ENCODE measurements at regions not wholly inside any gene's neighbourhood (a gene's known extent, or its start where the extent isn't known, plus 50 kb on each side); places are given as distances from the start of the nearest gene placed in this dataset.

DNA sequence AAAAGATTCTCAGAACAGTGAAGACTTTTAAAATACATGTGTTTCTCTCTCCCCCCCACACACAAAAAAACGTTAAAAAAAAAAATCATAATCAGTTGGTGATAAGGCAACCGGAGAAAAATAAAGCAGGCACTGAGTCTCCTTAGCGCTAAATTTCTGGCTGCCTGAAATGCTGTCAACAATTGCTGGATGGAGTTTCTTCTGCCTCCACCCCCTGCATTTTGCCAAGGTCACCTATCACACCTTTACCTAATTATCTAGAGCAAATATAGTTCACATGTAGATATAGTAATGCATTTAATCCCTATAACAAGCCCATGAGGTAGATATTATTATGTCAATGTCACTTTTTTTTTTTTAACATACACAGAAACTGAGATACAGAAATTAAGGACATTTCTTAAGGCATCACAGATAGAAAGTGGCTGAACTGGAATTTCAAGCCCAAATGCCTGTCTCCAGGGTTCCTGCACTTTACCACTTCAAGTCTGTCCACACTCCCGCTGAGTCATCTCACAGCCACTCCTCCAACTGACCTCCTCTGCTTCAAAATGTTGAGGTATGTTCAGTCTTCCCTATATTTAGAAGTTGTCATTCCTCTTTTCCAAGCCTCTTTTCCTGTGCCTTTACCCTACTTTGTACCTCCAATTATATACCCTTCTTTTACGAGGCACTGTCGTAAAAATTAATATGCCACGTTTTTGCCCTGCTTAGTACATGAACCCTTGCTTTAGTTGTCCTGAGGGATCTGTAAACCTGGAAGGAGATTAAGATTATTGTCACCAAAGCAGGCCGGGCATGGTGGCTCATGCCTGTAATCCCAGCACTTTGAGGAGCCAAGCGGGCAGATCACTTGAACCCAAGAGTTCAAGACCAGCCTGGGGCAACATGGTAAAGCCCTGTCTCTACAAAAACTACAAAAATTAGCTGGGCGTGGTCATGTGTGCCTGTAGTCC lies 72.8 kb upstream of the MPP7 start:
- H3K4me1 ChIP-seq (ENCODE audit: control insufficient read depth, low read depth, low read length): peaks cover 3% of the 10 kb centered on the region
- H3K27me3 ChIP-seq (ENCODE audit: control insufficient read depth, insufficient read depth, low read length): no peaks in the 10 kb centered on the region
- H3K4me3 ChIP-seq (ENCODE audit: low read length): no peak overlapping the region
- H3K27ac ChIP-seq (ENCODE audit: low read length): no peak overlapping the region
- H3K9me3 ChIP-seq (ENCODE audit: control insufficient read depth, low read depth, low read length): no peaks in the 10 kb centered on the region
- no peaks in the 10 kb centered on the region for H3K36me3 ChIP-seq (ENCODE audit: control insufficient read depth, low read depth, low read length)
- H3K9ac ChIP-seq (ENCODE audit: low read length): no peak overlapping the region

- Histone ChIP-seq H3K27ac (ENCODE audit: low read length) (no peak overlapping the region), H3K9me3 (ENCODE audit: control insufficient read depth, low read depth, low read length) (no peaks in the 10 kb centered on the region), H3K4me3 (ENCODE audit: low read length) (no peak overlapping the region), H3K4me1 (ENCODE audit: control insufficient read depth, low read depth, low read length) (peaks cover 3% of the 10 kb centered on the region), H3K9ac (ENCODE audit: low read length) (no peak overlapping the region), H3K27me3 (ENCODE audit: control insufficient read depth, insufficient read depth, low read length) (no peaks in the 10 kb centered on the region), H3K36me3 (ENCODE audit: control insufficient read depth, low read depth, low read length) (no peaks in the 10 kb centered on the region)
These were observed 76.2 kb upstream of the MPP7 start for GRCh38 chr10:28378986-28379585.

DNA sequence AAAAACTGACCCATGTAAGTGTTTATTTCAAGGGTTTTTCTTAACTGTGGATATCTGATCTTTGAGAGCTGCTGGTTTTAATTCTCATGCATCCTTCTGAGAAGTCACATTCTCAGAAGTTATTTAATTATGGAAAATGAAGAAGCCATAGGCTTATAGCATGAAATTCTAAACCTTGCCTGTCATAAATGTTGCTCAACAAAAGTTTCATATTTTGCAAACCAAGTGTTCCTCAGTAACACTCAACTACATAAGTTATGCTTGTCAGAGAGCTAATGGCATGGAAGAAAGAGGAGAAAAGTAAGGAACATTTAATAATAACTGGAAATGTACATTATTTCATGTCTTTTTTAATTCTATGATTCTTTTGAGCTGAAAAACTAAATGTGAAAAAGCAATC lies 78.6 kb upstream of the MPP7 start:
- H3K9me3 ChIP-seq (ENCODE audit: control insufficient read depth, low read depth, low read length): no peaks in the 10 kb centered on the region
- no peaks in the 10 kb centered on the region for H3K36me3 ChIP-seq (ENCODE audit: control insufficient read depth, low read depth, low read length)
- no peak overlapping the region for H3K9ac ChIP-seq (ENCODE audit: low read length)
- no peak overlapping the region for H3K4me3 ChIP-seq (ENCODE audit: low read length)
- H3K27ac ChIP-seq (ENCODE audit: low read length): no peak overlapping the region
- H3K4me1 ChIP-seq (ENCODE audit: control insufficient read depth, low read depth, low read length): no peaks in the 10 kb centered on the region
- H3K27me3 ChIP-seq (ENCODE audit: control insufficient read depth, insufficient read depth, low read length): no peaks in the 10 kb centered on the region

DNA sequence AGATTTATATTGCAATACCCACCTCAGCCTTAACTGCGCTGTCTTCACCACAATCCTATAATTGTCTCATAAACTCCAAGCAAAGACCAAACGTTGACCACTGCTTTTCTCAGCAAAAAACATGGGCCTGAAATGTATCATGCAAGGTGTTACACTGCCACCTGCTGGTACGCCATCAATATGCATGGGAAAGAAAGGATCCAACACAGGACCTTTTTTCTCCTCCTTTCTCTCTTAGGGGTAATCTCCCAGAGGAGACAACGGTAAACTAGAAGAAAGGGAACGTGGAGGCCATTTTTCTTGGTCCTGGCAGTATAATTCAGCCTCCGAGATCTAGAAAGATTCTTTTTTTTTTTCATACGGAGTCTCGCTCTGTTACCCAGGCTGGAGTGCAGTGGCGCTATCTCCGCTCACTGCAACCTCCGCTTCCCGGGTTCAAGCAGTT lies 79.1 kb upstream of the MPP7 start:
- H3K27me3 ChIP-seq (ENCODE audit: control insufficient read depth, insufficient read depth, low read length): no peaks in the 10 kb centered on the region
- no peak overlapping the region for H3K9ac ChIP-seq (ENCODE audit: low read length)
- H3K36me3 ChIP-seq (ENCODE audit: control insufficient read depth, low read depth, low read length): no peaks in the 10 kb centered on the region
- H3K27ac ChIP-seq (ENCODE audit: low read length): no peak overlapping the region
- no peak overlapping the region for H3K4me3 ChIP-seq (ENCODE audit: low read length)
- no peaks in the 10 kb centered on the region for H3K9me3 ChIP-seq (ENCODE audit: control insufficient read depth, low read depth, low read length)
- H3K4me1 ChIP-seq (ENCODE audit: control insufficient read depth, low read depth, low read length): no peaks in the 10 kb centered on the region

- Histone ChIP-seq H3K4me1 (ENCODE audit: control insufficient read depth, low read depth, low read length) (no peaks in the 10 kb centered on the region), H3K27ac (ENCODE audit: low read length) (no peak overlapping the region), H3K36me3 (ENCODE audit: control insufficient read depth, low read depth, low read length) (no peaks in the 10 kb centered on the region), H3K4me3 (ENCODE audit: low read length) (no peak overlapping the region), H3K9ac (ENCODE audit: low read length) (no peak overlapping the region), H3K9me3 (ENCODE audit: control insufficient read depth, low read depth, low read length) (no peaks in the 10 kb centered on the region), H3K27me3 (ENCODE audit: control insufficient read depth, insufficient read depth, low read length) (no peaks in the 10 kb centered on the region)
These were observed 79.8 kb upstream of the MPP7 start for GRCh38 chr10:28382525-28383269.

GRCh38 chr10:28384557-28384956 lies 81.7 kb upstream of the MPP7 start:
- H3K36me3 ChIP-seq (ENCODE audit: control insufficient read depth, low read depth, low read length): no peaks in the 10 kb centered on the region
- H3K27me3 ChIP-seq (ENCODE audit: control insufficient read depth, insufficient read depth, low read length): no peaks in the 10 kb centered on the region
- no peak overlapping the region for H3K27ac ChIP-seq (ENCODE audit: low read length)
- no peaks in the 10 kb centered on the region for H3K4me1 ChIP-seq (ENCODE audit: control insufficient read depth, low read depth, low read length)
- no peak overlapping the region for H3K9ac ChIP-seq (ENCODE audit: low read length)
- H3K4me3 ChIP-seq (ENCODE audit: low read length): no peak overlapping the region
- no peaks in the 10 kb centered on the region for H3K9me3 ChIP-seq (ENCODE audit: control insufficient read depth, low read depth, low read length)

- H3K9ac ChIP-seq (ENCODE audit: low read length): no peak overlapping the region
- H3K36me3 ChIP-seq (ENCODE audit: control insufficient read depth, low read depth, low read length): no peaks in the 10 kb centered on the region
- H3K27ac ChIP-seq (ENCODE audit: low read length): no peak overlapping the region
- no peak overlapping the region for H3K4me3 ChIP-seq (ENCODE audit: low read length)
- H3K27me3 ChIP-seq (ENCODE audit: control insufficient read depth, insufficient read depth, low read length): no peaks in the 10 kb centered on the region
- H3K9me3 ChIP-seq (ENCODE audit: control insufficient read depth, low read depth, low read length): no peaks in the 10 kb centered on the region
- H3K4me1 ChIP-seq (ENCODE audit: control insufficient read depth, low read depth, low read length): no peaks in the 10 kb centered on the region
These were observed 83.1 kb upstream of the MPP7 start for GRCh38 chr10:28385748-28386502.

GRCh38 chr10:28386503-28386868 lies 83.6 kb upstream of the MPP7 start:
- Histone ChIP-seq H3K27ac (ENCODE audit: low read length) (no peak overlapping the region), H3K36me3 (ENCODE audit: control insufficient read depth, low read depth, low read length) (no peaks in the 10 kb centered on the region), H3K4me1 (ENCODE audit: control insufficient read depth, low read depth, low read length) (no peaks in the 10 kb centered on the region), H3K4me3 (ENCODE audit: low read length) (no peak overlapping the region), H3K27me3 (ENCODE audit: control insufficient read depth, insufficient read depth, low read length) (no peaks in the 10 kb centered on the region), H3K9ac (ENCODE audit: low read length) (no peak overlapping the region), H3K9me3 (ENCODE audit: control insufficient read depth, low read depth, low read length) (no peaks in the 10 kb centered on the region)

DNA sequence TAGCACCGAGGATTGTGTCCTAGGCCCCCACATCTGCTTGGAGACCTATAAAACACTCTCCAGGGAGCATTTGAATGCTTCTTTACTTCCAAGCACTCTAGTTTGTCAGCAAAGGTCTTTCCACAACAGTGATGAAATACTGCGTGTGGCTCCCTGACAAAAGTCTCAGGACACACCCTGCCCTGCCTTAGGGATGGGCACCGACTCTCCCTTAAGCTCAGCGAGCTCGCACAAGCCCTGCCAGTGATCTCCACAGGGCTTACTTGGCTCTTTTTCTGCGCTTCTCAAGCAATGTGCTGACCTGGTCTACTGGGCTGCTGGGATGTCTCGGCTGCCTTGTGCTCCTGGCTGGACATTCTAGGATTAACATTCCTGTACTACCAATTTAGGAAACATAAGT lies 84.3 kb upstream of the MPP7 start:
- no peaks in the 10 kb centered on the region for H3K4me1 ChIP-seq (ENCODE audit: control insufficient read depth, low read depth, low read length)
- no peaks in the 10 kb centered on the region for H3K36me3 ChIP-seq (ENCODE audit: control insufficient read depth, low read depth, low read length)
- H3K4me3 ChIP-seq (ENCODE audit: low read length): no peak overlapping the region
- no peak overlapping the region for H3K9ac ChIP-seq (ENCODE audit: low read length)
- no peaks in the 10 kb centered on the region for H3K27me3 ChIP-seq (ENCODE audit: control insufficient read depth, insufficient read depth, low read length)
- H3K27ac ChIP-seq (ENCODE audit: low read length): no peak overlapping the region
- H3K9me3 ChIP-seq (ENCODE audit: control insufficient read depth, low read depth, low read length): no peaks in the 10 kb centered on the region

- Histone ChIP-seq H3K9me3 (ENCODE audit: control insufficient read depth, low read depth, low read length) (no peaks in the 10 kb centered on the region), H3K27me3 (ENCODE audit: control insufficient read depth, insufficient read depth, low read length) (no peaks in the 10 kb centered on the region), H3K9ac (ENCODE audit: low read length) (no peak overlapping the region), H3K27ac (ENCODE audit: low read length) (no peak overlapping the region), H3K4me1 (ENCODE audit: control insufficient read depth, low read depth, low read length) (no peaks in the 10 kb centered on the region), H3K4me3 (ENCODE audit: low read length) (no peak overlapping the region), H3K36me3 (ENCODE audit: control insufficient read depth, low read depth, low read length) (no peaks in the 10 kb centered on the region)
These were observed 88.4 kb upstream of the MPP7 start for GRCh38 chr10:28391283-28391682.

GRCh38 chr10:28393956-28394568 lies 91.2 kb upstream of the MPP7 start:
- Histone ChIP-seq H3K4me1 (ENCODE audit: control insufficient read depth, low read depth, low read length) (no peaks in the 10 kb centered on the region), H3K36me3 (ENCODE audit: control insufficient read depth, low read depth, low read length) (no peaks in the 10 kb centered on the region), H3K4me3 (ENCODE audit: low read length) (no peak overlapping the region), H3K27ac (ENCODE audit: low read length) (no peak overlapping the region), H3K9ac (ENCODE audit: low read length) (no peak overlapping the region), H3K27me3 (ENCODE audit: control insufficient read depth, insufficient read depth, low read length) (no peaks in the 10 kb centered on the region), H3K9me3 (ENCODE audit: control insufficient read depth, low read depth, low read length) (no peaks in the 10 kb centered on the region)
